ENCODE measurements at regions not wholly inside any gene's neighbourhood (a gene's known extent, or its start where the extent isn't known, plus 50 kb on each side); places are given as distances from the start of the nearest gene placed in this dataset.

DNA sequence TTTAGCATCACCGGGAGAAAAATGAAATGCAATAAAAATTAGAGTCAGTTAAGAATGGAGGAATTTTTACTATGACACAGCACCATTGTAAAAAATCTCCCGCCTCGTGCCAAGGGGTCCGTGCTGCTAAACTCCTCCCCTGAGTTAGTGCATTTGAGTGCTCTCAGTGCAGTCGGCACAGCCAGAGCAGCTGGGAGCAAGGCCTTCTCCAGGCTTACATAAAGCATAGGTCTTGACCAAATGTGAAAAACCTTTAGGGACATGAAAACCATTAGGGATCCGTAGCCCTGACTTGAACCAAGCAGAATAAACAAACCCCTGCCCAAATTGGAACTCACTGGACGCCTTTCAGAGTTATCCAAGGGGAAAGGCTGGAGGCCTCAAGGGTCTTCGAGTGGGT, 152.6 kb downstream of the PLCE1 start:
- TF ChIP-seq, protein P1, sequence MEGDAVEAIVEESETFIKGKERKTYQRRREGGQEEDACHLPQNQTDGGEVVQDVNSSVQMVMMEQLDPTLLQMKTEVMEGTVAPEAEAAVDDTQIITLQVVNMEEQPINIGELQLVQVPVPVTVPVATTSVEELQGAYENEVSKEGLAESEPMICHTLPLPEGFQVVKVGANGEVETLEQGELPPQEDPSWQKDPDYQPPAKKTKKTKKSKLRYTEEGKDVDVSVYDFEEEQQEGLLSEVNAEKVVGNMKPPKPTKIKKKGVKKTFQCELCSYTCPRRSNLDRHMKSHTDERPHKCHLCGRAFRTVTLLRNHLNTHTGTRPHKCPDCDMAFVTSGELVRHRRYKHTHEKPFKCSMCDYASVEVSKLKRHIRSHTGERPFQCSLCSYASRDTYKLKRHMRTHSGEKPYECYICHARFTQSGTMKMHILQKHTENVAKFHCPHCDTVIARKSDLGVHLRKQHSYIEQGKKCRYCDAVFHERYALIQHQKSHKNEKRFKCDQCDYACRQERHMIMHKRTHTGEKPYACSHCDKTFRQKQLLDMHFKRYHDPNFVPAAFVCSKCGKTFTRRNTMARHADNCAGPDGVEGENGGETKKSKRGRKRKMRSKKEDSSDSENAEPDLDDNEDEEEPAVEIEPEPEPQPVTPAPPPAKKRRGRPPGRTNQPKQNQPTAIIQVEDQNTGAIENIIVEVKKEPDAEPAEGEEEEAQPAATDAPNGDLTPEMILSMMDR (IDR thresholded peaks at IDR 0.05), result no peak
- TF ChIP-seq POLR2A (IDR thresholded peaks at IDR 0.05), result no peak
